Stimulated activated CD8-positive, alpha-beta memory T cell treated with anti-CD3 and anti-CD28 coated beads, Interleukin-15, amount 100 ng/mL, for 4 hours (primary cell): ENCODE measurements at regions not wholly inside any gene's neighbourhood (a gene's known extent, or its start where the extent isn't known, plus 50 kb on each side); places are given as distances from the start of the nearest gene placed in this dataset.
"Not testable (repeated sequence)": the region's sequence is repeated elsewhere in the genome, so short reads cannot be mapped to it uniquely, and the experiment has no call there.

Experiments
- DNase-seq, 2 donors: peaks; one replicate each; pipeline ENCODE4 v3.0.0-alpha.2; 2020; ENCODE audit warnings: low read depth in 2 of 2

DNA sequence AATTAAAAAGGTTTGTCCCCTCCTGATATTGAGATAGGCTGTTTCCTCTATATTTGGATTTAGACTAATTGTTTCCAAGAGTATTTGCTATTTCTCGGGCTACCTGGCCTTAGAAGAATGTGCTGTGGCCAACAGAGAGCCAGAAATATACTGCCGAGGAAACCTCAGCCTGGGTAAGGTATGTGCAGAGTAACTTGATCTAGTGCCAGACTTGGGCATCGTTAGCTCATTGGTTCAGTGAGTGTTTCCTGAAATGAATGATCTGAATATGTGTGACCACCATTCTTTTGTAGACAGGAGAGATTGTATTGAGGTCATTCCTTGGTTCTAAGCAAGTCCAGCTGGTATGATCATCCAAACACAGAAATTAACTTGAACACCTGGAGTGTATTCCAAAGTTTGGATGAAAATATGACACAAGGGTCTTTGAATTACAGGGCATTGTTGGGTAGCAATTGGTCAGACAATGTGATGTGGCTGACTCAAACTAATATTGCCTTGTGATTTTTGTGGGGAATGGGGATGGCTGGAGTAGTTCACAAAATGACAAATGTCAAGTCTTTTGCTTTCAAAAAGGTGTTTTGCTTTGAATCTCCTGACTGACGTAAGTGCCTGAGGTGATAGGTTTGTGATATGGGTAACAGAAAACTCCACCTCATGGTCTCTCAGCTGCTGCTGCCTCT lies 100.2 kb upstream of the CXCL13 start:
- DNase-seq, result no peak

DNA sequence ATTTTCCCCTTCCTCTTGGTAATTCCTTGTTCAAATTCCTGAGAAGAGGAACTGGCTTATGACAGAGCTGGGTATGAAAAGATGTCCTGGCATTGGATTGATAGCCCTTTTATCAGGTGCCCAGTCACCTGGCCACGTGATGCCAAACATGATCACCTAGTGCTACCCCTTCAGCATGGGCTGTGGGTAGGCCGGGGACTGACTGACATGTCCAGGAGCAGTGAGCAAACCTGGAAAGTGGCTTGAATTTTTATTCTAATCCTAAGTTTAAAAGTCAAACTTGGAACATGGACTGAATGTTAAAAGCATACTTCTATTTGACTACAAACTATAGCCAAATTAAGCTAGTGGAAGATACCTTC lies 99.7 kb upstream of the CXCL13 start:
- no peak for DNase-seq

DNA sequence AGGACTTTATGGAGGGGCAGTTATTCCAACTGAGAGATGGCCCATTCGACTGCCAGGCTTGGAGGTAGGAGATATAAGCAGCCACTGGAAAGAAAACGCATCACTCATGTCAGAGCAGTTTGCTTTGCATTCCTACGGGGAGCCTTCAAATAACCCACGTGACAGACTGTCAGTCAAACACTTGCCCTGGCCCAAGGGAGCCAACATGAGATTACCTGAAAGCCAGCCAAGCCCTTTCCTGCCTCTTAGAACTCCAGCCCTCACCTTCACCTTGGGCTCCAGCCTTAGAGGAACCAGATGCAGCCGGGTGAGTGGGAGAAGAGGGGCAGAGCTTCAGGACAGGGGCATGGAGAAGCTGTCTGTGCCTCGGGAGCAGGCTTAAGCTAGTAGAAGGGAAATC lies 95.3 kb upstream of the CXCL13 start:
- DNase-seq, result no peak

DNA sequence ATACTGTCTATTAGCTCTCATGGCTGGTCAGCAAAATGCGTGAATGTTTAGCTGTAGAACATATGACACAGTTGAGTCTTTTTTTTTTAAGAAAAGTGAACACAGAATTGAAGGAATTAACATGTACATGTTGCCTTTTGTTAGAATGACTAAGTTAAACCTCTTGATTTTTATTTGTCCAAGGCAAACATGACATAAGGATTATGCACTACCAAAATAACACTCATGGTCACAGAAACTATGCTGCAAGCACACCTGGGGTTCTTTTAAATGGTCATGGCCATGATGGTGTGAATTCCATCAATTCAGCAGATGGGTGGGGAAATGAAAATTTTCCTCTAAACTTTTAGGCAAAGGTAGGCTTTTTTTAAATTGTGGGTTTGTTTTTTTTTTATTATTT lies 80.1 kb upstream of the CXCL13 start:
- no peak for DNase-seq

DNA sequence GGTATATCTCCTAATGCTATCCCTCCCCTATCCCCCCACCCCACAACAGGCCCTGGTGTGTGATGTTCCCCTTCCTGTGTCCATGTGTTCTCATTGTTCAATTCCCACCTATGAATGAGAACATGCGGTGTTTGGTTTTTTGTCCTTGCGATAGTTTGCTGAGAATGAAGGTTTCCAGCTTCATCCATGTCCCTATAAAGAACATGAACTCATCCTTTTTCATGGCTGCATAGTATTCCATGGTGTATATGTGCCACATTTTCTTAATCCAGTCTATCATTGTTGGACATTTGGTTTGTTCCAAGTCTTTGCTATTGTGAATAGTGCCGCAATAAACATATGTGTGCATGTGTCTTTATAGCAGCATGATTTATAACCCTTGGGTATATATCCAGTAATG lies 77.7 kb upstream of the CXCL13 start:
- not testable (repeated sequence) for DNase-seq

DNA sequence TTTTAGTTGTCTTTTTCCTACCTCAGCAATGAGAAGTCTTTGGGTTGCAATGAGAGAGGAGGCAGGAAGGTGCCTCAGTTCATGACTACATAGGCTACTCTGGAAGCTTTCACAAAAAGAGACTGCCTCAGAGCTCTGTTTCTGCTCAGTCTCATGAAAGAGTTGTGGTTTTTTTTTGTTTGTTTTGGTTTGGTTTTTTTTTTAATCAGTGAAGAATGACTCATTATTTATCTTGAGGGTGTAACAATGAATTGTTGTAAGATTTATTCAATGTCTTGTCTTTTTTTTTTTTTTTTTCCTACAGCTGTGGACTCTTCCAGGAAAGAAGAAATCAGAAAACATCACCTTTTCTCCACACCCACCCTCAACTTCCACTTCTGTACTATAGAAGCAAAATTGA lies 67.5 kb upstream of the CXCL13 start:
- no peak for DNase-seq

DNA sequence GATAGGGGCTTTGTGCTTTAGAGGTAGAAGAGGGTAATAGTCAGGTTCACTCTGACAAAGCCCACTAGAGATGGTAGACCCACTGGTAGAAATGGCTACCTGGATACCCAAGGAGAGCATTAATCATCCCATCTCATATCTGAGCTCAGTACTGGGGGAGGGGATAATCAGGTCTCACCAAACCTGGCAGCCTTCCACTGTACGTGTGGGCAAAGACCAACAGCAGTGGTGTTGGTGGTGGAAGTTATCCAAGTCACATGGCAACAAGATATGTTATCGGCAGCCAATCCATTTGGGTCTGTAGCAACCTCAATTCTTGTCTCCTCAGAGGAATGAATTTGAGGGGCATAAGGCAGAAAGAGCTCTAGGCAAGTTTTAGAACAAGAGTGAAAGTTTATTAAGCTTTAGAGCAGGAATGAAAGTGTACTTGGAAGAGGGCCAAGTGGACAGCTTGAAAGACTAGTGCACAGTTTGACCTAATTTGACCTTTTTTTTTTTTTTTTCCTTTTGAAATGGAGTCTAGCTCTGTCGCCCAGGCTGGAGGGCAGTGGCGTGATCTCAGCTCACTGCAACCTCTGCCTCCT lies 67.0 kb upstream of the CXCL13 start:
- no peak for DNase-seq
